Motor neuron (in vitro differentiated cells): ENCODE measurements at regions not wholly inside any gene's neighbourhood (a gene's known extent, or its start where the extent isn't known, plus 50 kb on each side); places are given as distances from the start of the nearest gene placed in this dataset.
A peak's percentile ranks its signal among the peaks of the same experiment; 100 is the strongest.

ENCODE experiments used
- ATAC-seq, 8 experiments: fragments of 200-7000 bp; cut with Tn5 transposase; replicated peaks in 6 of 8; 2 replicates each; pipeline ENCODE4 v1.8.0; 2021; ENCODE audit warnings: mild to moderate bottlenecking in 8 of 8, moderate library complexity in 8 of 8
- H3K27ac ChIP-seq, 2 donors: fragments of 250-450 bp; sonication (Bioruptor Pico); 2 replicates each; pipeline ENCODE4 v1.9.0; 2021; ENCODE audit warnings: antibody characterized with exemption in 2 of 2, mild to moderate bottlenecking in 2 of 2, moderate library complexity in 1 of 2
- H3K4me1 ChIP-seq, 2 donors: fragments of 250-450 bp; sonication (Bioruptor Pico); replicated peaks in 1 of 2; 2 replicates each; pipeline ENCODE4 v1.6.1; 2021; ENCODE audit warnings: antibody characterized with exemption in 2 of 2, mild to moderate bottlenecking in 2 of 2, moderate library complexity in 1 of 2
- H3K4me3 ChIP-seq, 5 donors: fragments of 250-450 bp; sonication (Bioruptor Pico); 2 replicates each; pipeline ENCODE4 v1.9.0; 2021; ENCODE audit warnings: antibody characterized with exemption in 5 of 5, mild to moderate bottlenecking in 5 of 5, moderate library complexity in 4 of 5
- WGBS, 10 experiments: fragments of 450-650 bp; shearing (Covaris generic); methylation state at CpG; one replicate each; pipeline ENCODE4 v1.0.0; 2022; 5-methylcytosine and 5-hydroxymethylcytosine counted together
- in situ Hi-C, 9 experiments: fragments of 400-800 bp; cut with MboI; loops; one replicate each; pipeline ENCODE4 v1.15.0; 2021; ENCODE audit warnings: low sequenced_read_pairs in 9 of 9, low pct_unique_long_range_greater_than_20kb in 2 of 9; ENCODE audit not compliant: unreplicated experiment in 9 of 9

DNA sequence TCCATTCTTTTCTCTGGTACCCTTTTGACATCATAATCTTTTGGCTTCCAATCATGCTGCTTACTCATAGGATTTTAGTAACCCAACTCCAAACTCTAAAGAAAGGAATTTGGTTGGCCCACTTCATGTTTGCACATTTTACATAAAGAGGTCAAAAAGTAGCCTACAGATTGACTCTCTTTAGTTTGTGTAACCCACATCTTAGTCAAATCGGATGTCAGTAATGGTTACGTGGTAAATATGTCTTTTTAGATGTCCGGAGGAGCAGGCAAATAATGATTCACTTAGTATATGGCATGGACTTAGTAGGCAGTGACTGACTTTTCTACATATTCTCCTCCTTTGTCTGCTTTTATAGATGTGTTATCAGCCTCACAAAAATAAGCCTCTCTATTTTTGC lies 711.6 kb upstream of the FOXG1 start:
- no peak overlapping the region for H3K4me3 ChIP-seq
- H3K4me1 ChIP-seq, result no peaks in the 10 kb centered on the region
- WGBS, 10 experiments, result 20 to 100% (median 79%) methylated on average over 1 to 3 of the region's 3 CpGs; no CpG with 5 or more reads in 2 of the 10 experiments
- in situ Hi-C loops, result no loop called here
- H3K27ac ChIP-seq, result no peak overlapping the region
- ATAC-seq, result no peak

DNA sequence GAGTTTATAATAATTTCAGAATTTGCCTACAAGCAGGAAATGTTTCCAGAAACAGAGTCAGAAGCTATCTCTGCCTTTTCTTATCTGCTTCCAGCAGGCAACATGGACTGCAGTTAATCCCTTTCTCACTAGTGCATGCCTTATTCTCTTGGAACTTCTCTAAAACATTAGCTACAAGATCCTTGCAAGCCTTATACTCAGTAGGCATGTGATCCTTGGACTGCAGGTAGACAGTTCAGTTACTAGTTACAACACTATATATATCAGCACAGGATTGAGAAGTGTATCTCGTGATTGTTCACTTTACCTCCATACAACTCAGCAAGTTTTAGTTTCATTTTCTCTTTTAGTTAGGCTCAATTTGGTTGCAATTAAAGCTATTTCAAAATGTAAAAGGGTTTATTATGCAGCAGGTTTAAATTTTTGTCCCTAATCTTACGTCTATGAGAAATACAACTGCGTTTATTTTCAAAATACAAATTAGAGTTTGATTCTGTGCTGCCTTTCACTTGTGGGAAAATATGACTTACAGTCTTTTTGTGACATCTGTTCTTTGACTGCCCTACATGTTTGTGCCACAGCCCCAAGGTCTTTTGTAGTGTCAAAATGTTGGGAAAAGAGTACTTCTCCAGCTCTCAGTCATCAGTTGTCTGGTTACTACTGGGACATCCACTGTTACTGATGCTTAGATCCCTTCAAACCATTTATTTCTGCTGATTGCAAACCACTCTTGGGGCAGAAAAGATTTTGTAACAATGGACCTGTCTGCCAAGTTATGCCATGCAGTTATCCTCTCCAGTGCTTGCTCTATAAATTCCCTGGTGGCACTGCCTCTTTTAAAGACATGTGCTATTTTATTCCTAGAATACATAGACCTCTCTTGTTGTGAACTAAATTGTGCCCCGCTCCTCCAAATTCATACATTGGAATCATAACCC lies 709.0 kb upstream of the FOXG1 start:
- 5 to 95% (median 60%) methylated on average over 2 to 4 of the region's 4 CpGs; no CpG with 5 or more reads in 1 of the 10 experiments for WGBS, 10 experiments
- no peaks in the 10 kb centered on the region for H3K4me1 ChIP-seq
- H3K27ac ChIP-seq, result no peak overlapping the region
- ATAC-seq, result peak in 1 of 8 experiments; percentile 28
- no peak overlapping the region for H3K4me3 ChIP-seq
- in situ Hi-C loops, result no loop called here

DNA sequence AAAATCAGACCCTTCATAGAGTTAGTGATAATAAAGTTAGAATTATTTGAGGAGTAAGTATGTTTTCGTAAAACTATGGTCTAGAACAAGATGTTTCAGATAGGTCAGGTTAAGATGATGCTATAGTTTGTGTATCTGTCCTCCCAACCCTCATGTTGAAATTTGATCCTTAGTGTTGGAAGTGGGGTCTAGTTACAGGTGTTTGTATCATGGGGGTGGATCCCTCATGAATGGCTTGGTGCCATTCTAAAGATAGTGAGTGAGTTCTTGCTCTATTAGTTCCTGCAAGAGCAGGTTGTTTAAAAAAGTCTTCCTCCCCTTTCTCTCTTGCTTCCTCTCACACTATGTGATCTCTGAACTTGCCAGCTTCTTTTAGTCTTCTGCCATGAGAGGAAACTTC lies 707.3 kb upstream of the FOXG1 start:
- 10 to 100% (median 37%) methylated on average over 1 of the region's 1 CpG; no CpG with 5 or more reads in 2 of the 10 experiments for WGBS, 10 experiments
- Histone ChIP-seq H3K4me3 (no peak overlapping the region), H3K27ac (no peak overlapping the region), H3K4me1 (no peaks in the 10 kb centered on the region)
- no peak for ATAC-seq
- in situ Hi-C loops, result no loop called here

DNA sequence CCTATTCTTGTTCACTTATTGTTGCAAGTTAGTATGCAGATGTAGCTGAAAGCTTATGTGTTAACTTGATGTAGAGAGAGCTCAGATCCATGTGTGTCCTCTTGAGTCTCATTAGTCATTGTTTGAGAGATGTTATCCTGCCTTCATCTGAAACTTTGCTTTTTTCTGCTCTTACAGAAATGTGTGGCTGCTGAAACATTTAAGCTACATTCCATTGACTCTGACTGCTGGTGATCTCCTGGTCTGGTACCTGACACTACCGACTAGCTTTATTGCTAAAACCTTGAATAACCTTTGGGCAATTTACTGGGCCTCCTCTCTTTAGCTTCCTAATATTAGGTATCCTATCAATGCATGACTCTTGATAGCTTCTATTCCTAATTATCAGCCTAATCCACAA lies 705.6 kb upstream of the FOXG1 start:
- WGBS, 10 experiments, result 0 to 100% (median 75%) methylated on average over 1 of the region's 1 CpG; no CpG with 5 or more reads in 2 of the 10 experiments
- in situ Hi-C loops, result no loop called here

DNA sequence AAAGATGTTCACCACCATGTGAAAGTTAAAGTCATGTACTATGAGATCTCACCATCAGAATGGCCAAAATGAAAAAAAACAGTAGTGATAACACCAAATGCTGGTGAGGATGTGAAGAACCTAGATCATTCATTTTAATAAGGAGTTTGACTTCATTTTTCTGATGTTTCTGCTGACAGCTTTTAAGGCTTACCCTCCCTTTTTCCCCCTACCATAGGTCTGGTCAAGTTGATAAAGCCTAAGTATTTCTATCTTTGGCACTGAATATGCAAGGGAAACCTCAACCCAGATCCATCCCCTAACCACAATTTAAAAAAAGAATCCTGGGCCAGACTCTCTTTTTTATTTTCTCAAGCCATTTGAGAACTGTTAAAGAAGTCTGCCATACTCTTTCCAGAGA lies 689.6 kb upstream of the FOXG1 start:
- Histone ChIP-seq H3K4me3 (no peak overlapping the region), H3K4me1 (no peaks in the 10 kb centered on the region), H3K27ac (no peak overlapping the region)
- ATAC-seq, result no peak
- in situ Hi-C loops, result no loop called here

More for the DNA sequence above, 705.6 kb upstream of the FOXG1 start:
- H3K27ac ChIP-seq, result no peak overlapping the region
- no peaks in the 10 kb centered on the region for H3K4me1 ChIP-seq
- no peak overlapping the region for H3K4me3 ChIP-seq
- ATAC-seq, result no peak

DNA sequence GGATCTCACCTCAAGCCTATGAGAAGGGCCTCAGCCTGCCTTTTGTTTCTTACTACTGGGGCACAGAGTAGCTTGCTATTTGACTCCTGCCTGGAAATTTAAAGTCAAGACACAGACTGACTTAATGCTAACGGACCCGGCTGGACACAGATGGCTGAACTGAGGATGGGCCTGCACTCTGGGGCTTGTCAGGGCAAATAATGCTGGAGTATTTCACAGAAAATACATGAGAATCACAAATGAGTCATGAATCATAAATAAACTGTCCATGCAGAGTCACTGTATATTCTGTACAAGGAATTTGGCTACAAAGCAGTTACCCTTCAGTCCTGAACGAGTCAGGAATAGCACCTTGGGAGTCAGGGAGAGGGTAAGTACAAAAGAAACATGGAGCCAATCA lies 683.2 kb upstream of the FOXG1 start:
- in situ Hi-C loops, result no loop called here
- 11 to 100% (median 46%) methylated on average over 1 to 3 of the region's 3 CpGs; no CpG with 5 or more reads in 4 of the 10 experiments for WGBS, 10 experiments
- H3K27ac ChIP-seq, result no peak overlapping the region
- H3K4me1 ChIP-seq, result no peaks in the 10 kb centered on the region
- no peak overlapping the region for H3K4me3 ChIP-seq
- ATAC-seq, result peak in 5 of 8 experiments; percentile 29 to 80 (median 66)

DNA sequence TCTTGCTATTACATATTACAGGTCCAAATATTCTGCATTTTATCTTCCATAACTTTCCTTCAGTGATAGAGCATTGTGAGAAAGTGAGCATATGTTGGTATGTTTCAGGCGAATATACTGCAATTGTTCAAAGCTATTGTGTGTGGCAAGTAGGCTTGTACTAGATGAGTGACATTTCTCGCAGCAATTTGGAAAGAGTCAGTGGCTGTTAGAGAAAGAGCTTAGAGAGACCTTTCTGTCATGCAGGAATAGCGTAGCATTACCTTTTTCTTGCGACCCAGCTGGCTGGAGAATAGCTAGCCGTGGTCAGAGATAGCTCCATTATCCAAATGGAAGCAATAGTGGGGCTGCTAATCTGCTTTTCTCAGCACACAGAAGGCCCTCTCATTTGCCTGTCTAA lies 678.5 kb upstream of the FOXG1 start:
- no peak for ATAC-seq
- in situ Hi-C loops, result no loop called here
- no peaks in the 10 kb centered on the region for H3K4me1 ChIP-seq
- H3K27ac ChIP-seq, result no peak overlapping the region
- H3K4me3 ChIP-seq, result no peak overlapping the region
- WGBS, 10 experiments, result 0 to 92% (median 79%) methylated on average over 2 to 5 of the region's 5 CpGs; no CpG with 5 or more reads in 4 of the 10 experiments

DNA sequence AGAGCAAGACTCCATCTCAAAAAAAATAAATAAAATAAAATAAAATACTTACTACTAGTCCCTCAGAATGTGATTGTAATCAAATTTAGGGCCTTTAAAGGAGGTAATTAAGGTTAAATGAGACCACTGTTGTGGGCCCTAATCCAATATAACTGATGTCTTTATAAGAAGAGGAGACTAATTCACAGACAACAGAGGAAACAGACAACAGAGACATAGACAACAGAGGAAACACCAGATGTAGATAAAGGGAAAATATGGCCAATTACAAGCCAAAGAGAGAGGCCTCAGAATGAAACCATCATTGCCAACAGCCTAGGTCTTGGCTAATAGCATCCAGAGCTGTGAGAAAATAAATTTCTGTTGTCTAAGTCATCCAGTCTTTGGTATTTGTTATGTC lies 669.0 kb upstream of the FOXG1 start:
- no peak overlapping the region for H3K27ac ChIP-seq
- no peak for ATAC-seq
- H3K4me3 ChIP-seq, result no peak overlapping the region
- H3K4me1 ChIP-seq, result peaks cover 11 to 13% of the 10 kb centered on the region in 2 donors
- in situ Hi-C loops, result no loop called here

DNA sequence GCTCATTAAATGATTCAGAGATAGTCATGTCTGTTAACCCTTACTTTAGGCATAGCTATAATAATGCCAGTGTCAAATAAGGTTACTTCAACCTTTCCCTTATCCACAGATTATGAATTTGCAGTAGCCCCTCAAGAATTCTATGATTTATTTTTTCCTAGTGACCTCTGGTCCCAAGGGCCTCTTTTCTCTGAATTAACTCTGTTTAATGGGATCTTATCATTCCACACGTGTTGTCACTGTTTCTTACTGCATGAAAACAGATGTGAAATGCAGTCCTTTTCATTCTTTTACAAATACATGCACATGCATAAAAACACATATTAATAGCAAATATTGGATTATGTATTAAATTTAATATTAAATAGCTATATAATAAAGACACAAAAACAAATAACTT lies 667.7 kb upstream of the FOXG1 start:
- Histone ChIP-seq H3K4me3 (no peak overlapping the region), H3K27ac (no peak overlapping the region), H3K4me1 (peaks cover 11 to 17% of the 10 kb centered on the region in 2 donors)
- WGBS, 10 experiments, result 0 to 60% (median 12%) methylated on average over 1 of the region's 1 CpG; no CpG with 5 or more reads in 2 of the 10 experiments
- ATAC-seq, result peak in 3 of 8 experiments; percentile 54 to 75 (median 67)
- in situ Hi-C loops, result no loop called here

DNA sequence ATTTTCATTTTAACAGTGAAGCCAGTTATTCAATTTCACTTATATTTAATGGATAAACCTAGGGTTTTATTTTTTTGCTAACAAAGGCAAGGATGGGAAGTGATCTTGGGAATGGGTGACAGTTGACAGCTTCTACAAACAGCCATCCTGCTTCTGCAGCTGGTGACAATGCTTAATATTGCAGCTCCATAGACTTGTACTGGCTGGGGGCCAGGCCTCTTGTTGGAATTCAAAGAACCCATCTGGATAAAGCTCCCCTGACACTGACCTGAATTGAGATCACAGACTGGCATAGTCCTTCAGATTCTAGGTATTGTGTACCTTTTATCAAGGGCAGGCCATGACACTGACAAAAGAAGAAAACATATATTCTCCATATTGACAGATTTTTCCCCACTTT lies 664.6 kb upstream of the FOXG1 start:
- Histone ChIP-seq H3K27ac (no peak overlapping the region), H3K4me3 (no peak overlapping the region), H3K4me1 (peaks cover 11 to 17% of the 10 kb centered on the region in 2 donors)
- in situ Hi-C loops, result no loop called here
- ATAC-seq, result peak in 3 of 8 experiments; percentile 66 to 85 (median 81)

DNA sequence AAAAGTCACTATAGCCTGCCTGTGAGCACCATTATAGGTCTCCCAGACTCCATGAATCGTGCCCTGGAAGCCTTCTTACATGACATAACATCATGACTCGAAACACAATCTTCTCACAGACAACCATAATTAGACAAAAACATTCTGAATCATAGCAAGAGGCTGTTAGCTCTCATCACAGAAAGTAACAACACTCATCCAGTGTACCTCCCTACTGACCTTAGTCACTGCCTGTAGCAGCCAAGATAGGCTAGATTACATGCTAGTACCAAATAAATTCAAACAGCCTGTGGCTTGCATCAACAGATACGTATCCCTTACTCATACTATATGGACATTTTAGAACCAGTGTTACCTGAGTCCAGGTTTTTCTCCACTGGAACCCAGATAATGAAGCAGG lies 663.8 kb upstream of the FOXG1 start:
- WGBS, 10 experiments, result 0 to 83% (median 70%) methylated on average over 1 to 3 of the region's 3 CpGs; no CpG with 5 or more reads in 3 of the 10 experiments
- Histone ChIP-seq H3K27ac (no peak overlapping the region), H3K4me1 (peaks cover 11 to 17% of the 10 kb centered on the region in 2 donors), H3K4me3 (no peak overlapping the region)
- in situ Hi-C loops, result no loop called here
- ATAC-seq, result peak in 5 of 8 experiments; percentile 47 to 87 (median 61)

DNA sequence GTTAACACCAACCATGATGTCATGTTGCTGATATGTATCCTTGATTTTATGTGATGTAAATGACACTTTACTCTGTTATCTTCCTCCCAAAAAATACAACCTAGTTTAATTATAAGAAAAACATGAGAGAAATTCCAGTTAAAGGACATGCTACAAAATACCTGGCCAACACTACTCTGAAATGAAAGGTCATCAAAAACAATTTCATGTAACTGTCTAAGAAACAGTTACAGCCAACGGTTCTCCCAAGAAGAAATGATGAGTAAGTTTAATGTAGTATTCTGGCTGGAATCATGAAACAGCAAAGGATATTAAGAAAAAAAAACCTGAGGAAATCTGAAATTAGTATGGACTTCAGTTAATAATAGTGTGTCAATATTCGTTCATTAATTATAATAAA lies 653.3 kb upstream of the FOXG1 start:
- ATAC-seq, result no peak
- in situ Hi-C loops, result no loop called here
- Histone ChIP-seq H3K4me1 (no peaks in the 10 kb centered on the region), H3K27ac (no peak overlapping the region), H3K4me3 (no peak overlapping the region)
- 7 to 94% (median 83%) methylated on average over 1 to 2 of the region's 2 CpGs; no CpG with 5 or more reads in 1 of the 10 experiments for WGBS, 10 experiments

DNA sequence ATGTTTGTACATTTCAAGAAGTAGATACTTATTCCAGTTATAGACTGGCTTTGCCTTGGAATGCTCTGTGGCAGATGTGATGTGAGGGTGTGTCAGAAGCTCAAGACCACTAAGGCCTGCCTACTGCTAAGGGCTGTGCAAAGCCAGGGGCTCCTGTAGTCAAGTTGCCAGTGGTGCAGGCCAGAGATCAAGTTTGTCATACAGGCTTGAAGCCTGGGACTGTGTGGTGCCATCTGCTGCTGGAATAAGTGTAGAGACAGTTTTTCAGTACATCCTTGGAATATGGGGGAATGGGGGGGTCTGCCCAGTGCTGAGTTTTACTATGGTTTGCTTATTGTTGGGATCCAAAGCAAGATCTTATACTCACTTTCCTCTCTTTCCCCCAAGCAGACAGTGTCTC lies 649.9 kb upstream of the FOXG1 start:
- Histone ChIP-seq H3K27ac (no peak overlapping the region), H3K4me1 (no peaks in the 10 kb centered on the region), H3K4me3 (no peak overlapping the region)
- in situ Hi-C loops, result no loop called here
- no peak for ATAC-seq

DNA sequence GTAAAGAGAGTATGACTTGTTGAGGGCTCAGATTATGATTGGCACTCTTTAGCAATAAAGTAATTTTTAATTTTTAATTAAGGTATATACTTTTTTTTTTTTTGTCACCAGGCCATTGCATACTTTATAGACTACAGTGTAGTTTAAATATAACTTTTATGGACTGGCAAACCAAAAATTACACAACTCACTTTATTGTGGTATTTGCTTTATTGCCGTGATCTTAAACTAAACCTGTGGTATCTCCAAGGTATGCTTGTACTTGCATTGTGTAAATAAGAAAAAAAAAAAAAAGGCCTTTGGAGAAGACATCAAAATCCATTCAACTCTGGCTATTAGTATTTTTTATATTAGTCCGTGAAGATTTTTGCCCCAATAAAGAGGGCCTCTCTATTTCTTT lies 646.7 kb upstream of the FOXG1 start:
- in situ Hi-C loops, result no loop called here
- 0 to 100% (median 78%) methylated on average over 1 to 2 of the region's 2 CpGs for WGBS, 10 experiments
- Histone ChIP-seq H3K4me1 (no peaks in the 10 kb centered on the region), H3K27ac (no peak overlapping the region), H3K4me3 (no peak overlapping the region)
- ATAC-seq, result no peak
